ENCODE measurements at regions not wholly inside any gene's neighbourhood (a gene's known extent, or its start where the extent isn't known, plus 50 kb on each side); places are given as distances from the start of the nearest gene placed in this dataset.
"Not testable (repeated sequence)": the region's sequence is repeated elsewhere in the genome, so short reads cannot be mapped to it uniquely, and the experiment has no call there.

- DNase-seq (ENCODE audit: low read depth, low spot score) = no peak
These were observed 133.9 kb upstream of the ADRA1B start for GRCh38 chr5:159782197-159782994.

DNA sequence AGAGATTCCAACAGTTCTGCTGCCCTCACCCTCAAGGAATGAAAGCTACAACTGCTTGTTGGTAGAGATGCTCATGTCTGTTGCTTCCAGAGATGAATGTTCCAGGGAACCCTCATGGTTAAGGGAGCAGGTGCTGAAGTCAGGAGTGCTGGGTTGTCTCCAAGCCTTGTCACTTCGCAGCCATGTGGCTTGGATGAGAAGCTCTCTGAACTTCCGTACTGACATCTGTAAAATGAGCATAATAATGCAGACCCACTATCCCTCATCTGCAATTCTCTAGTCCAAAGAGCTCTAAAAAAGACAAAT, 133.3 kb upstream of the ADRA1B start:
- DNase-seq (ENCODE audit: low read depth, low spot score) = no peak

DNA sequence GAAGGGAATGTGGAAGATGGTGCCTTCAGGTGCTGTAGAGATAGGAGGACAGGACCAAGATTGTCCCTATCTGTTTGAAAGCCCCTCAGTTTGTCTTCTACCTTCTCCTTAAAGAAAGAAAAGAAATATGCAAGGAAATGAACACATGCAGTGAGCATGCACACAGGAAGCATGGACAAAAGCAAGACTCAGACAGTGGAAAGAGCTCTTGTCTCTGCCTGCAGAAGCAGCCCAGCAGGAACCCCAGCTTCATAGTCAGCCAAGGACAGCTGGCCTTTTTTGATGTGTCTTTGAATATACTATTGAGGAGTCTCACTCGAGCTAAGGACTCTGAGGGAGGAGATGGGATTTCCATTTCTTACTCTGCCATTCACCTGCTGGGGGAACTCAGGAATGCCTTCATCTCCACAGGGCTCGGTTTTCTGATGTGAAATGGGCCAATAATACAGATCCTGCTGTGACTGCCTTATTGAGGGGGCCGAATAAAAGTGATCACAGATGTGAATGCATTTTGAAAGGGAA, 132.5 kb upstream of the ADRA1B start:
- no peak for DNase-seq (ENCODE audit: low read depth, low spot score)

GRCh38 chr5:159784993-159785392, 131.3 kb upstream of the ADRA1B start:
- no peak for DNase-seq (ENCODE audit: low read depth, low spot score)

DNA sequence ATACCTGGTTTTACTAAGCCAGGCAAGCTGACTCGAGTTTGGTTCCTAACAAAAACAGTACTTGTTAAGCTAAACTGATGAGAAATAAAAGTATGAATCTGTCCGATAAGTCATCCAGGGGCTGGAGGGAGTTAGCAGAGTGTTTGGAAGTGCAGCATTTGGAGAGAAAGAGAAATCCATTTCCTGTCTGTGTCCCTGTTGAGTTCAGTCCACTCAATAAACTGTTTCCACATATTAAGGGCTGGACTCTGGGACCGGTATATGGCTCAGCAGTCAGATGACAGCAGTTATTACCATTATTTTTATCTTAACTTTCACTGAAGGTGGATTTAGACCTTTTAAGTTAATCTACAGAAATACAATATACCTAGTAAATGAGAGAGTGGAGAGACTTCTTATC, 130.6 kb upstream of the ADRA1B start:
- DNase-seq (ENCODE audit: low read depth, low spot score) = no peak

DNA sequence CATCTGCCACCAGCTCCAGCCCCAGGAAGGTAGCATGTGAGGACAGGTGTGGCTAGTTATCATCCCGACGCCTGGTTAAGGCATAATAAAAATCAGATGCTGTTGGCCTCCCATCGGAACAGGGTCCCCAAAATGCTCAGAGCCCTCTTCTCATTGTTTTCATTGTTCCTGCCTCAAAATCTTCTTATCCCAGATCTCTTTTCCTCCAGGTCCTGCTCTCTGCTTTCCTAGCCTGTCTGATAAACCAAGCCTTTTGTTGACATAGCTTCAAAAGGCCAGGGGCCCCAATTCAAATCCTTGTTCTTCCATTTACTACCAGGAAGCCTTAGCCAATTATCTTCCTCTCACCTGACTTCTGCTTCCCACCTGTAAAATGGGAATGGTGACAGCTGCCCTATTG, 130.1 kb upstream of the ADRA1B start:
- no peak for DNase-seq (ENCODE audit: low read depth, low spot score)

DNA sequence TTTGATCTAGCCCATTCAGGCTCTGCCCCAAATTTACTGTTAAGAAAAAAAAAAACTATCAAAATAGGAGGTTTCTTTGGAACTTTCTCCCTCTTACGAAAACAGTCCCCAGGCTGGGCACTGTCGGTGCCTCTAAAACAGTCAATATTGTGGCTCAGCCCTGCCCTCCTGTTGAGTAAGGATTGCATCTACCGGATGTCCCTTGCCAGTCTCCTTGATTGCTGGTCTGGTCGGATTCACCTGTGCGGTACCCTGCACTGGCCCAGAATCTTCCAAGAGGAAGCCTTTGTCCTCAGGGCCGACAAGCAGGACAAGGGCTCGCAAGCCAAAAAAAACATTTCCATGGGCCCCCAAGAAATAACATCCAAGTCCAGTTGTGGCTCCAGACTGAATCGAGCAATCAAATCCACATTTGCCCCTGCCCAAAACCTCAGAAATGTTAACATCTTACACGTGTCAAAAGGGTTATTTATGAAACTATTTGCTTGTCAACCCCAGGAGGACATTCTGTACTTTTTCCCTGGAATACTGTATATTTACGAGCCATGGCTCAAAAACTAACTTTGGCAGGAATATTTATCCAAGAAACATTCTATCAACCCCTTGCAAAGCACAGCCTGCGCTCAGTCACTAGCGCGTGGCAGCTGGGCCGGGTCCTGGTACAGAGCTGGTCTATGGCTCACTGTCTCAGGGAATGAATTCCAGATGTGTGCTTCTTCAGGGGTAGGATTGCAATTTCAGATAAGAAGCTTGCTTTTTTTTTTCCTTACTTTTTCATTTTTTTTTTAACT, 129.2 kb upstream of the ADRA1B start:
- DNase-seq (ENCODE audit: low read depth, low spot score) = no peak

- no peak for DNase-seq (ENCODE audit: low read depth, low spot score)
These were observed 128.4 kb upstream of the ADRA1B start for GRCh38 chr5:159787837-159788236.

DNA sequence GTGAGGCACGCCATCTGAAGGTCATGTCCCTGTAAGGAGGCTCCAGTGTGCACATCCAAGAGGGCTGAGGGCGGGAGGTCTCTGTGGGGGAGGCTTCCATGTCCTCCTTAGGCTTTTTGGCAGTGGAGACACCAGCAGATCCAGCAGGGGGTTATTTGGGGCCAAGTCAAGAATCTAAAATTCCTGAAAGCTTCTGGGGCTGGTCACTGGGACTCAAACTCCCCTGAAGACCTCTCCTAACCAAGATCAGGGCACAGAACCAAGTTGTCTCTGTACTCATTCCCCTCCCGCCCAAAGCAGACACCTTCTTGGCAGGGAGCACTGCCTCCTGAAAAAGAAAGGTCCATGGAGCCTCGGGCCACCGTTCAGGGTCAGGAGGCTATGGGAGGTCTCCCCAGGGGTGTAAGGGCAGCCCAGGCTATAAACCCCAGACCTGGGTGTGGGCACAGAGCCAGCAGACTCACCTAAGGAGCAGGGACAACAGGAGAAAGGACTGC, 127.4 kb upstream of the ADRA1B start:
- DNase-seq (ENCODE audit: low read depth, low spot score) = no peak

GRCh38 chr5:159792180-159792579, 124.1 kb upstream of the ADRA1B start:
- DNase-seq (ENCODE audit: low read depth, low spot score) = no peak

- DNase-seq (ENCODE audit: low read depth, low spot score) = no peak
These were observed 118.9 kb upstream of the ADRA1B start for GRCh38 chr5:159797261-159797970.

DNA sequence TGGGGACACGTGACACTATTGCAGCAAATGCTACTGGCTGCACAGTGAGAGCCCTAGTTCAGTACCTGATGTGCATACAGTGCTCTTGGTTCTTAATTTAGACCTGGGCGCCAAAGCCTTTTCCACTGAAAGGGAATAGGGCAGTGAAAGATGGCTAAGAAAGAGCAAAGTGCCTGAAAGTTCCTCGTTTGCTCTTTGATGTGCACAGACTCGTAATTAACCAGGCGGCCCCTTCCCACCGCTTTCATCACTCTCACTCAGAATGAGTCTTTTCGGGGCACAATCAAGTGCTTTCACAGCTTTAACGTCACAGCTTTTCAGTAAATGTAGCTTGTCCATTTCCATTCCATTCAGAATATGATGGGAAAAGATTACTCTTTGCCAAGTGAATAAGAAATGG, 116.6 kb upstream of the ADRA1B start:
- DNase-seq (ENCODE audit: low read depth, low spot score) = no peak

DNA sequence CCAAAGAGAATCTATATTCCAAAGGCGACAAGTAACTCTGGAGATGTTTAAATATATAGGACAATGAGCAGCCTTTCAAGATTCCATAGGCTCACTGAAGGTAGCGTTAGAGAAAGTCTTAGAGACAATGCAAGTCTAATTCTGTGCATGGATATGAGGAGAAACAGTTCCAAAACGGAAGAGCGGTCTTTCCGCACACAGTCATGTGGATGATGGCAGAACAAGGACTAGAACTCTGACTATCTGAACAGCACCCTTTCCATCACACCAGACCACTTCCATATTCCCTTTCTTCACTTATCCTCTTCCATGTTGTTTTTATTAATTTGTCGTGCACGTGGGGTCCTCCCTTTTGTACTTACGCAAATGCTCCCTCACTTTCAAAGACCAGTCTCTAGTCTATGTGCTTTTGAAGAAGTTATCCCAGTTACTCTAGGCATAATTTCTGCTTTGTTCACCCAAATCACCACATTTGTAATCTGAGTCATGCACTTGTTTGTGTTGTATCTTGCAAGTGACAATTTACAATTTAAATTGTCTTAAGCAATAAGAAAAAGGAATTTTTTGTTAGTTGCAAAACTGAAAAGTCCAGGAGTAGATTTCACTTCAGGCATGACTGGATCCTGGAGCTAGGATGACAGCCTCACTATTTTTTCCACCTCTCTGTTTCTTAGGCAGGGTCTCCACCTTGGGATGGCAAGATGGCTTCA, 116.0 kb upstream of the ADRA1B start:
- no peak for DNase-seq (ENCODE audit: low read depth, low spot score)

GRCh38 chr5:159801303-159801702, 115.0 kb upstream of the ADRA1B start:
- no peak for DNase-seq (ENCODE audit: low read depth, low spot score)

- no peak for DNase-seq (ENCODE audit: low read depth, low spot score)
These were observed 113.6 kb upstream of the ADRA1B start for GRCh38 chr5:159802661-159803060.

DNA sequence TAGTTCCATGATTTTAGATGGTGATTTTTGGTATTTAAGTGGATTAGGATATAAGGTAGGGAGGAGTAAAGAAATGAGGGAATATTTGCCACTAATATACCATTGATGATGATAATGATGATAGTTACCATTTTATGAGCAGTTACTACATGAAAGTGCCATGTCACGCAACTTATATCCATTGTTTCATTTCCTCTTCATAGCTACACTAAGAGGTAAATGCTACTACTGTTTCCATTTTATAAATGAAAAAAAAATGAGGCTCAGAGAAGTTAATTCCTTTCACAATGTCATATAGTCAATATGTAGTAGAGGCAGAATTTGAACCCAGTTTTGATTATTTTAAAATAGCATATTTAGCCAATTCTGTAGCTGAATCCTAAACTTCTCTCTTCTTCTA, 112.2 kb upstream of the ADRA1B start:
- no peak for DNase-seq (ENCODE audit: low read depth, low spot score)

DNA sequence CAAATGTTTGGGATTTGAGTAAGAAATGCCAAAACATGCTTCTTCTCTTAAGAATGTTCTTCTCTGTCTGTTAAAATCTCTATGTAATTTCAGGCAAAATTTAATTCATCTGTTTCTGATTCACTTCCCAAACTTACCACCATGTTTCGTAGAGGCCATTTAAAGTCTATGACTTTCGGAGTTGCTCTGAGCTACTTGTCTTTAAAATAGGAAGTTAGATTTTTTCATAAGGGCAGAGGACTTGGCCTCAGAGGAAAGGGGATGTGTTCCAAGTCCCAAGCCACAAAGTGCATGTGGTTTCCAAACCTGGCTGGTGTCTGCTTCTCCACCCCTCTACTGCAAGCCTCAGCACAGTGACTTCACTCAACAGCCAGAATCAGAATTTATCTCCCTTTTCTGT, 111.3 kb upstream of the ADRA1B start:
- no peak for DNase-seq (ENCODE audit: low read depth, low spot score)

- DNase-seq (ENCODE audit: low read depth, low spot score) = not testable (repeated sequence)
These were observed 109.1 kb upstream of the ADRA1B start for GRCh38 chr5:159807135-159807534.

DNA sequence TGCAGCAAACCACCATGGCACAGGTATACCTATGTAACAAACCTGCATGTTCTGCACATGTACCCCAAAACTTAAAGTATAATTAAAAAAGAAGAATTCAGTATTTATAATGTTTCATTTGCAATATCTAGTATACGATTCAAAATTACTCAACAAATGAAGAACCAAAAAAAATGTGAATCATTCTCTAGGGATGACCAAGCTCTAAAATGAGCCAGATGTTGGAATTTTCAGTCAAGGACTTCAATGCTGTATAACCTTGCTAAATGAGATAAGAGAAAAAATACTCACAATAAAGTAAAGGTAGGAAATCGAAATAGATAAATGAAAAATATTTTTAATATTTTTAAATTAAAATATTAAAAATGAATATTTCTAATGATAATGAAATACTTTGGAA, 108.7 kb upstream of the ADRA1B start:
- no peak for DNase-seq (ENCODE audit: low read depth, low spot score)

DNA sequence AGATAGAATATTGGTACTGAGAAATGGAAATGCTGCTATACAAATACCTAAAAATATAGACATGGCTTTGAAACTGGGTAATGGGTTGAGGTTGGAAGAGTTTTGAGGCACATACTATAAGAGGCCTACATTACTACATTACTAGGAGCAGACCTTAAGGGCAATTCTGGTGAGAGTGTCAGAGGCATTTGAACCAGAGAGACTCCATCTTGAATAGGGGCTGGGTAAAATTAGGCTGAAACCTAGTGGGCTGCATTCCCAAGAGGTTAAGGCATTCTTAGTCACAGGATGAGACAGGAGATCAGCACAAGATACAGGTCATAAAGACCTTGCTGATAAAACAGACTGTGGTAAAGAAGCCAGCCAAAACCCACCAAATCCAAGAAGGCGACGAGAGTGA, 104.6 kb upstream of the ADRA1B start:
- DNase-seq (ENCODE audit: low read depth, low spot score) = no peak

DNA sequence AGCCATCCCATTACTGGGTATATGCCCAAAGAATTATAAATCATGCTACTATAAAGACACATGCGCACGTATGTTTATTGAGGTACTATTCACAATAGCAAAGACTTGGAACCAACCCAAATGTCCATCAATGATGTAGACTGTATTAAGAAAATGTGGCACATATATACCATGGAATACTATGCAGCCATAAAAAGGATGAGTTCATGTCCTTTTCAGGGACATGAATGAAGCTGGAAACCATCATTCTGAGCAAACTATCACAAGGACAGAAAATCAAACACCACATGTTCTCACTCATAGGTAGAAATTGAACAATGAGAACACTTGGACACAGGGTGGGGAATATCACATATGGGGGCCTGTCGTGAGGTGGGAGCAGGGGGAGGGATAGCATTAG, 103.5 kb upstream of the ADRA1B start:
- not testable (repeated sequence) for DNase-seq (ENCODE audit: low read depth, low spot score)

- no peak for DNase-seq (ENCODE audit: low read depth, low spot score)
These were observed 102.1 kb upstream of the ADRA1B start for GRCh38 chr5:159814222-159814621.

Data from iPS DF 19.7 (cell line).